ENCODE measurements at regions not wholly inside any gene's neighbourhood (a gene's known extent, or its start where the extent isn't known, plus 50 kb on each side); places are given as distances from the start of the nearest gene placed in this dataset.

DNA sequence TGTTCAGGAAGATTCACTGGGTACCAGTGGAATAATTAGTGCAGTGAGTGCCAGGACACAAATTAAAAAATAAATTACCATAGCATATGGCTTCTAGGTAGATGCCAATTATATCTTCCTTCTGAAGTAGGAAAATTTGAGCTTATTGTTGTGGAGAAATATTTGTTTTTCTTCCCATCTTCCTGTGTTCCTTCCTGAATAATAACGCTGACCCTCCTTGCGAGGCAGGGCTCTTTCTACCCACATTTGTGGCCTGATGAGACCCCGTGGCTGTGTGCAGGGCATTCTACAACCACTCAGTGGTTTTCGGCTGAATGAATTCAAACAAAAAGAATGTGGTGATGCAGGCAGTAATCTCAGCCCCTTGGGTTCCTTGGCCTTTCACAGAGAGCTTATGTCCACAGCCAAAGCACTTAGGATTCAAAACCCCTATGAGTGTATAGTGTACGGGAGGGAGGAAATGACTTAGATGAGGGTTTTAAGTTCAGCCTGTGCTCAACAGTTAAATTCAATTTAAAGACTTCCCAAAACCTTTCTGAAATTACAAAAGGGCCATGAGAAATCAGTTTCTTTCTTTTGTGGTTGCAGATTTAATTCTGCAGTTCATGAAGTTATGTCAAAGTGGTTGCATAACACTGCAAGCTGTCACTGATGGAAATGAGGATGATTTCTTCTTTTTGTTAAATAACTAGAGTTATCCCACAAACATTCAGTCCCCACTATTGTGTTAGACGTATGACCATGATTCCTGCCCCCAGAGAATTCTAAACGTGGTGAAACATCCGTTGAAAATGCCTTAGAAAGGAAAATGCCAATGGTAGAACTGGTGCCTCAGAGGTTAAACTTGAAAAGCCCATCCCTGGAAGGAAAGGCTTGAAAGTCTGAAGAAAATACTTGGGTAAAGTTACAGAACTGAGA is 255.3 kb downstream of the FZD1 start:
- Mint-ChIP-seq H3K27ac (no peak overlapping the region), H3K36me3 (ENCODE audit: low read depth) (no peaks in the 10 kb centered on the region), H3K4me3 (no peak overlapping the region), H3K9me3 (ENCODE audit: insufficient read depth) (peaks cover 3% of the 10 kb centered on the region), H3K27me3 (ENCODE audit: low read depth) (no peaks in the 10 kb centered on the region), H3K4me1 (ENCODE audit: low read depth) (no peaks in the 10 kb centered on the region)
- POLR2A ChIA-PET: no interaction called here
- ATAC-seq (no peak), DNase-seq (no peak)
- CTCF ChIA-PET: no interaction called here

- Mint-ChIP-seq H3K9me3 (ENCODE audit: insufficient read depth) (no peaks in the 10 kb centered on the region), H3K4me3 (no peak overlapping the region), H3K27me3 (ENCODE audit: low read depth) (no peaks in the 10 kb centered on the region), H3K27ac (no peak overlapping the region), H3K4me1 (ENCODE audit: low read depth) (no peaks in the 10 kb centered on the region), H3K36me3 (ENCODE audit: low read depth) (no peaks in the 10 kb centered on the region)
- ChIA-PET POLR2A (no interaction called here), CTCF (no interaction called here)
- no peak for ATAC-seq
- no peak for DNase-seq
These were observed 256.4 kb downstream of the FZD1 start for GRCh38 chr7:91520645-91521044.

DNA sequence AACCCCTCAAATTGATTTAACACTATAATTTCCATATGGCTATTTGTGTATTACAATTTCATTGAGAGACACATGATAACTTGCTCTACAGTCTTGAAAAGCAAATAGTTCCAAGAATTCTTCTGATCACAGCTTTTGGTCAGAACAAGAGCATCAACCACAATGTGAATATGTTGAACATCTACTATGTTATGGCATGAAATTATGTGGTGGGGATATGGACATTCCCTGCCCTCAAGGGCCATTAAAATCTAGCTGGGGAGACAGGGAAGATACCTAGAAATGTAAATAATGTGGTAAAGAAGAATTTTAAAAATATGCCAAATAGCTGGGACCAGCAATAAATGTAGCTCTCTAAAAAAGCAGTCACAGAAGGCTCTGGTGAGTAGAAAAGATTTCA is 262.2 kb downstream of the FZD1 start:
- H3K27me3 Mint-ChIP-seq (ENCODE audit: low read depth): no peaks in the 10 kb centered on the region
- CTCF ChIA-PET: no interaction called here
- no peak for DNase-seq
- no peak overlapping the region for H3K27ac Mint-ChIP-seq
- H3K4me3 Mint-ChIP-seq: no peak overlapping the region
- POLR2A ChIA-PET: no interaction called here
- no peak for ATAC-seq
- no peaks in the 10 kb centered on the region for H3K9me3 Mint-ChIP-seq (ENCODE audit: insufficient read depth)
- no peaks in the 10 kb centered on the region for H3K4me1 Mint-ChIP-seq (ENCODE audit: low read depth)
- H3K36me3 Mint-ChIP-seq (ENCODE audit: low read depth): no peaks in the 10 kb centered on the region

DNA sequence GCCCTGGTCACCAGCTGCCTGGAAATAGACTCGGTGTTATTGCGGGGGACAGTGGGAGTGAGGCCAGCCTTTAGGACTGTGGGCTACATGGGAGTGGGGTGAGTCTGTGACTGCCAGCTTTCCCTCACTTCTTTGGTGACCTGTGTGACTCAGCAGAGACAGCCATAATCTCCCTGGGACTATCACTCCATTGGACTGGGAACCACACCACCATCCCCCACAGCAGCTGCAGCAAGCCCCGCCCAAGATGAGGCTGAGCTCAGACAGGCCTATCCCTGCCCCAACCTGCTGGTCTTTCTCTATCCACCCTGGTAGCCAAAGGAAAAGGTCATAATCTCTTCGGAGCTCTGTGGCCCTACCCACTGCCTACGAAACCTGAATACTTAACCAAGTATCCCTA is 263.2 kb downstream of the FZD1 start:
- Mint-ChIP-seq H3K36me3 (ENCODE audit: low read depth) (no peaks in the 10 kb centered on the region), H3K9me3 (ENCODE audit: insufficient read depth) (no peaks in the 10 kb centered on the region), H3K27ac (no peak overlapping the region), H3K27me3 (ENCODE audit: low read depth) (no peaks in the 10 kb centered on the region), H3K4me1 (ENCODE audit: low read depth) (no peaks in the 10 kb centered on the region), H3K4me3 (no peak overlapping the region)
- ChIA-PET POLR2A (no interaction called here), CTCF (no interaction called here)
- DNase-seq (no peak), ATAC-seq (no peak)

GRCh38 chr7:91533996-91534395 is 269.8 kb downstream of the FZD1 start:
- Mint-ChIP-seq H3K9me3 (ENCODE audit: insufficient read depth) (no peaks in the 10 kb centered on the region), H3K27ac (no peak overlapping the region), H3K4me1 (ENCODE audit: low read depth) (no peaks in the 10 kb centered on the region), H3K4me3 (no peak overlapping the region), H3K27me3 (ENCODE audit: low read depth) (no peaks in the 10 kb centered on the region), H3K36me3 (ENCODE audit: low read depth) (no peaks in the 10 kb centered on the region)
- no peak for ATAC-seq
- ChIA-PET CTCF (no interaction called here), POLR2A (no interaction called here)
- no peak for DNase-seq

GRCh38 chr7:91537260-91538152 is 273.3 kb downstream of the FZD1 start:
- CTCF ChIA-PET: no interaction called here
- Mint-ChIP-seq H3K27ac (no peak overlapping the region), H3K27me3 (ENCODE audit: low read depth) (no peaks in the 10 kb centered on the region), H3K4me1 (ENCODE audit: low read depth) (no peaks in the 10 kb centered on the region), H3K4me3 (no peak overlapping the region), H3K9me3 (ENCODE audit: insufficient read depth) (no peaks in the 10 kb centered on the region), H3K36me3 (ENCODE audit: low read depth) (no peaks in the 10 kb centered on the region)
- DNase-seq (no peak), ATAC-seq (no peak)
- POLR2A ChIA-PET: no interaction called here

GRCh38 chr7:91541641-91542040 is 277.4 kb downstream of the FZD1 start:
- no peaks in the 10 kb centered on the region for H3K36me3 Mint-ChIP-seq (ENCODE audit: low read depth)
- POLR2A ChIA-PET: no interaction called here

DNA sequence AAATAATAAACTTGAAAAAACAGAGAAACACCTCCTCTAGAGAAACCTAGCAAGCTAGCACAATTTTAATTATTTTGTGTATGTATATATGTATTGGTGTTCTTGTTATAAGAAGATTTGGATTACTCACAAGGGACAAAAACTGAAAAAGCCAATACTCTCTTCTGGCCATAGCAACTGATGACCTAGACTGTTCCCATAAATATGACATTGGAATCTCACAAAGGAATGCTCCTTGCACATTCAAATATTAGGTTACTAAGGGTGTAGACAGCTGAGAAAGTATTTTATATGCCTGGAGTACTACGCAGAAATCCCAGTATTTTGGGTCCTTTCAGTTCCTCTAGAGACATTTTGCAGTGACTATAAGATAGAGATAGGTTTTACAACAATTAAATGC is 279.4 kb downstream of the FZD1 start:
- Mint-ChIP-seq H3K27ac (no peak overlapping the region), H3K4me3 (no peak overlapping the region), H3K4me1 (ENCODE audit: low read depth) (no peaks in the 10 kb centered on the region), H3K9me3 (ENCODE audit: insufficient read depth) (no peaks in the 10 kb centered on the region), H3K27me3 (ENCODE audit: low read depth) (no peaks in the 10 kb centered on the region), H3K36me3 (ENCODE audit: low read depth) (no peaks in the 10 kb centered on the region)
- POLR2A ChIA-PET: no interaction called here
- CTCF ChIA-PET: no interaction called here
- ATAC-seq (no peak), DNase-seq (no peak)

More at GRCh38 chr7:91541641-91542040, 277.4 kb downstream of the FZD1 start:
- Mint-ChIP-seq H3K4me3 (no peak overlapping the region), H3K4me1 (ENCODE audit: low read depth) (no peaks in the 10 kb centered on the region), H3K9me3 (ENCODE audit: insufficient read depth) (no peaks in the 10 kb centered on the region), H3K27me3 (ENCODE audit: low read depth) (no peaks in the 10 kb centered on the region), H3K27ac (no peak overlapping the region)
- no peak for ATAC-seq
- CTCF ChIA-PET: no interaction called here
- DNase-seq: no peak

DNA sequence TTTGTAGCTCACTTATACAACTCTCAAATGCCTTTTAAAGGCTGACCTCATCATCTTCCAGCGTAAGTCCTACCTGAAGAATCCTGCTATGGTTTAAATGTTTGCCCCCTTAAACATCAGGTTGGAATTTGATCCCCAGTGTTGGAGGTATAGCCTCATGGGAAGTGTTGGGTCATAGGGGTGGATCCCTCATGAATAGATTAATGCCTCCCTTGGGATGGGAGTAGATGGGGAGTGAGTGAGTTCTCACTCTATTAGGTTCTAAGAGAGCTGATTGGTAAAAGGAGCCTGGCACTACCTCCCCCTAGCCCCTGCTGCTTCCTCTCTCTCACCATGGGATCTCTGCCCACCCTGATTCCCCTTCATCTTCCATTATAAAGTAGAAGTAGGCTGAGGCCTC is 285.6 kb downstream of the FZD1 start:
- POLR2A ChIA-PET: no interaction called here
- no peaks in the 10 kb centered on the region for H3K9me3 Mint-ChIP-seq (ENCODE audit: insufficient read depth)
- no peak for DNase-seq
- H3K27me3 Mint-ChIP-seq (ENCODE audit: low read depth): no peaks in the 10 kb centered on the region
- no peaks in the 10 kb centered on the region for H3K36me3 Mint-ChIP-seq (ENCODE audit: low read depth)
- no peaks in the 10 kb centered on the region for H3K4me1 Mint-ChIP-seq (ENCODE audit: low read depth)
- CTCF ChIA-PET: no interaction called here
- H3K4me3 Mint-ChIP-seq: no peak overlapping the region
- no peak for ATAC-seq
- no peak overlapping the region for H3K27ac Mint-ChIP-seq

DNA sequence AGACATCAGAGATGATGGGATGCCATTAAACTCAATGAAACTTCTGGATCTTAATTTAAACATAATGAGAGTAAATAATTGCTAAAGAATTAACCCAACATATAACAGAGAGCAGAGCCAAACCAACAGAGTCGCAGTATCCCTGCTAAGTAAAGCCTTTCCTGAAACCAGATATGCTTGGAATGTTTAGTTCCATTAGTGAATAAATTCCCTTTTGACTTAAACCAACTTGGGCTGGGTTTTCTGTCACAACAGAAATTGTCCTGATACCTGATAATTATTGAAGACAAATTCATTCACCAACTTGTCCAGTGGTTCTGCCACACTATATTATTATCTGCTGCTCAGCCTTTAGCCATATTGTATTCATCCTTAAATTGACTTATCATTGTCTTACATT is 286.7 kb downstream of the FZD1 start:
- CTCF ChIA-PET: no interaction called here
- Mint-ChIP-seq H3K27me3 (ENCODE audit: low read depth) (no peaks in the 10 kb centered on the region), H3K4me1 (ENCODE audit: low read depth) (no peaks in the 10 kb centered on the region), H3K27ac (no peak overlapping the region), H3K9me3 (ENCODE audit: insufficient read depth) (no peaks in the 10 kb centered on the region), H3K4me3 (no peak overlapping the region), H3K36me3 (ENCODE audit: low read depth) (no peaks in the 10 kb centered on the region)
- DNase-seq (no peak), ATAC-seq (no peak)
- POLR2A ChIA-PET: no interaction called here

- Mint-ChIP-seq H3K4me3 (no peak overlapping the region), H3K9me3 (ENCODE audit: insufficient read depth) (no peaks in the 10 kb centered on the region), H3K27me3 (ENCODE audit: low read depth) (no peaks in the 10 kb centered on the region), H3K4me1 (ENCODE audit: low read depth) (no peaks in the 10 kb centered on the region), H3K36me3 (ENCODE audit: low read depth) (no peaks in the 10 kb centered on the region), H3K27ac (no peak overlapping the region)
- no peak for ATAC-seq
- no peak for DNase-seq
- ChIA-PET POLR2A (no interaction called here), CTCF (no interaction called here)
These were observed 287.3 kb downstream of the FZD1 start for GRCh38 chr7:91551377-91552175.

DNA sequence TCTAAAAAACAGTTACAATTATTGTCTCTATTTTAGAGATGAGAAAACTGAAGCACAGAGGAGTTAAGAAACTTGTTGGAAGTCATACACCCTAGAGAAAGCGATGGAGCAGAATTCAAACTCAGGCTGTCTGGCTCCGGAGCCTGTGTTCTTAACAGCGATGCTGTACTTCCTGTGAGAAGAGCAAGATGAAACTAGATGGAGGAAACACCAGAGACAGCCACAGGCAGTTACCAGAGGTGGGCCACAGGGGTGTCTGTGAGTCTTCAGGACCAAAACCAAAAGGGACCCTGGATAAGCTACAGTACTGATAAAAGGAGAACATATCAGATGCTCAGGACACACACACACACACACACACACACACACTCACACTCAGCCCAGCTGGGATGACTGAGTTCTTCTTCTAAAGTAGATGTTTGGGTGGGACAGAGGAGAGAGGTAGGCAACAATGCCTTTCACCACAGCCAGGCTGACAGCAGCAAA is 289.2 kb downstream of the FZD1 start:
- no peak for DNase-seq
- no peak for ATAC-seq
- Mint-ChIP-seq H3K36me3 (ENCODE audit: low read depth) (no peaks in the 10 kb centered on the region), H3K4me1 (ENCODE audit: low read depth) (no peaks in the 10 kb centered on the region), H3K9me3 (ENCODE audit: insufficient read depth) (no peaks in the 10 kb centered on the region), H3K27me3 (ENCODE audit: low read depth) (no peaks in the 10 kb centered on the region), H3K27ac (no peak overlapping the region), H3K4me3 (no peak overlapping the region)
- ChIA-PET POLR2A (no interaction called here), CTCF (no interaction called here)

Data from activated CD8-positive, alpha-beta T cell treated with anti-CD3 and anti-CD28 coated beads, Interleukin-2, amount 10 ng/mL, durations not matched to agents 7 days and 5 days (primary cell).